Parathyroid adenoma (tissue), 2 donors: ENCODE measurements at regions not wholly inside any gene's neighbourhood (a gene's known extent, or its start where the extent isn't known, plus 50 kb on each side); places are given as distances from the start of the nearest gene placed in this dataset.

Experiments used
- H2AFZ ChIP-seq: fragments of 300-600 bp; sonication (generic); one replicate; pipeline ENCODE4 v1.7.0; 2017; ENCODE audit warnings: antibody characterized with exemption, mild to moderate bottlenecking
- H3K27ac ChIP-seq: fragments of 300-600 bp; sonication (generic); one replicate; pipeline ENCODE4 v1.7.0; 2017
- H3K27me3 ChIP-seq: fragments of 300-600 bp; sonication (generic); one replicate; pipeline ENCODE4 v1.7.0; 2017; ENCODE audit warnings: low read length; ENCODE audit not compliant: control insufficient read depth, insufficient read depth
- H3K36me3 ChIP-seq: fragments of 300-600 bp; sonication (generic); one replicate; pipeline ENCODE4 v1.7.0; 2017; ENCODE audit warnings: low read length; ENCODE audit not compliant: control insufficient read depth, insufficient read depth
- H3K4me1 ChIP-seq: fragments of 300-600 bp; sonication (generic); one replicate; pipeline ENCODE4 v1.7.0; 2017; ENCODE audit warnings: control low read depth
- H3K4me2 ChIP-seq: fragments of 300-600 bp; sonication (generic); one replicate; pipeline ENCODE4 v1.7.0; 2017; ENCODE audit warnings: low read length
- H3K4me3 ChIP-seq: fragments of 300-600 bp; sonication (generic); one replicate; pipeline ENCODE4 v1.7.0; 2017; ENCODE audit warnings: low read depth, low read length
- H3K79me2 ChIP-seq: fragments of 300-600 bp; sonication (generic); one replicate; pipeline ENCODE4 v1.7.0; 2017; ENCODE audit warnings: control low read depth
- H3K9ac ChIP-seq: fragments of 300-600 bp; sonication (generic); one replicate; pipeline ENCODE4 v1.7.0; 2017; ENCODE audit warnings: mild to moderate bottlenecking
- H3K9me3 ChIP-seq: fragments of 300-600 bp; sonication (generic); one replicate; pipeline ENCODE4 v1.7.0; 2017; ENCODE audit warnings: low read length; ENCODE audit not compliant: control insufficient read depth
- TF ChIP-seq, protein P1 (sequence below): fragments of 300-600 bp; sonication (generic); IDR thresholded peaks from one replicate; pipeline ENCODE4 v1.7.0; 2017; ENCODE audit warnings: antibody characterized with exemption, mild to moderate bottlenecking
- donor health status: primary hyperparathyroidism.

GRCh38 chr17:77036136-77036840 lies 104.5 kb upstream of the SEC14L1 start:
- no peaks in the 10 kb centered on the region for H3K36me3 ChIP-seq
- no peak overlapping the region for H3K9ac ChIP-seq
- no peak overlapping the region for H3K27ac ChIP-seq
- H3K4me3 ChIP-seq, result no peak overlapping the region
- H3K79me2 ChIP-seq, result no peaks in the 10 kb centered on the region
- TF ChIP-seq, protein P1, sequence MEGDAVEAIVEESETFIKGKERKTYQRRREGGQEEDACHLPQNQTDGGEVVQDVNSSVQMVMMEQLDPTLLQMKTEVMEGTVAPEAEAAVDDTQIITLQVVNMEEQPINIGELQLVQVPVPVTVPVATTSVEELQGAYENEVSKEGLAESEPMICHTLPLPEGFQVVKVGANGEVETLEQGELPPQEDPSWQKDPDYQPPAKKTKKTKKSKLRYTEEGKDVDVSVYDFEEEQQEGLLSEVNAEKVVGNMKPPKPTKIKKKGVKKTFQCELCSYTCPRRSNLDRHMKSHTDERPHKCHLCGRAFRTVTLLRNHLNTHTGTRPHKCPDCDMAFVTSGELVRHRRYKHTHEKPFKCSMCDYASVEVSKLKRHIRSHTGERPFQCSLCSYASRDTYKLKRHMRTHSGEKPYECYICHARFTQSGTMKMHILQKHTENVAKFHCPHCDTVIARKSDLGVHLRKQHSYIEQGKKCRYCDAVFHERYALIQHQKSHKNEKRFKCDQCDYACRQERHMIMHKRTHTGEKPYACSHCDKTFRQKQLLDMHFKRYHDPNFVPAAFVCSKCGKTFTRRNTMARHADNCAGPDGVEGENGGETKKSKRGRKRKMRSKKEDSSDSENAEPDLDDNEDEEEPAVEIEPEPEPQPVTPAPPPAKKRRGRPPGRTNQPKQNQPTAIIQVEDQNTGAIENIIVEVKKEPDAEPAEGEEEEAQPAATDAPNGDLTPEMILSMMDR, result no peak
- H3K4me2 ChIP-seq, result no peak overlapping the region
- no peaks in the 10 kb centered on the region for H3K9me3 ChIP-seq
- no peak overlapping the region for H2AFZ ChIP-seq
- H3K4me1 ChIP-seq, result no peaks in the 10 kb centered on the region
- H3K27me3 ChIP-seq, result no peaks in the 10 kb centered on the region

DNA sequence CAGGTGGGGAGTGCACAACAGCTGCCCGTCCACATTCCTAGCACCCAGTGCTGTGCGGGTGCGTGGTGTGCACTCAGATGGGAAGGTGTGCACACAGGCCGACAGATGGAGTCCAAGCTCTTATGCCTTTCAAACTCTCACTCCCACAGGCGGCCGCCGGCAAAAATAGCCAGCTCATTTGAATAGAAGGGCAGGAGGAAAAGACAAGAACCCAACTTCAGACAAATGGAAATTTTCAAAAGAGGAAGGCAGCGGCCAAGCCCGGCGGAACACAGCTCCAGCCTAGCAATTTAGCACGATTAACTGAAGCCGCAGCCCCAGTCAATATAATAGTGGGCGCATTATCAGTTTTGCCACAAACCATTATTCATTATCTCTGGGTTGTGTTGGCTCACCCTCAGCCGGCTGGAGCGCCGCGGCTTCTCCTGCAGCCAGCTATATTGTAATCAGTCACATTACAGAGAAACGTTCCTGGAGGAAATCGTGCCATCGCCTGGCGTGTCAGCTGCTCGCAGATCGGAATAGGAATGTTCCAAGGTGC lies 103.9 kb upstream of the SEC14L1 start:
- Histone ChIP-seq H3K79me2 (no peaks in the 10 kb centered on the region), H3K4me1 (no peaks in the 10 kb centered on the region), H3K4me3 (no peak overlapping the region), H3K9me3 (no peaks in the 10 kb centered on the region), H3K9ac (no peak overlapping the region), H2AFZ (no peak overlapping the region), H3K27ac (no peak overlapping the region), H3K36me3 (no peaks in the 10 kb centered on the region), H3K4me2 (no peak overlapping the region), H3K27me3 (no peaks in the 10 kb centered on the region)
- TF ChIP-seq, protein P1, result no peak

DNA sequence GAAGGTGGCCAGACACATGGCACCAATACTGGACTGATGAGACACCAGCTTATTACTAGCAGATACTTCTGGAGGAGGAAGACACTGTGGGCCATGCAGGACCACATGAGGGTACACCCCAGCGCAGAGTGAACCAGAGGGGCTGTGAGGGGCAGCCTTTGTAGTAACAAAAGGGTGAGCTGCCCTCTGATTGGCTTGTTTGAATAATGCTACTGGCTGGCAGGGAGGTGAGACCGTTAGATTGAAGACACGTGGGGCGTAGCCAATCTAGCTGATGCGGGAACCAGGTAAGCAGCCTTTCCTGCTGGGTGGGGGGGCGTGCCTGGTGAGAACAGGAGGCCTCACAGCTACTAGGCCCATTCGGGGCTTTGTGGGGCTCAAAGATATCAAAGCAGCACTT lies 102.8 kb upstream of the SEC14L1 start:
- H3K4me3 ChIP-seq, result no peak overlapping the region
- H3K4me2 ChIP-seq, result no peak overlapping the region
- H3K4me1 ChIP-seq, result no peaks in the 10 kb centered on the region
- H3K27me3 ChIP-seq, result no peaks in the 10 kb centered on the region
- no peak overlapping the region for H3K27ac ChIP-seq
- H3K9ac ChIP-seq, result no peak overlapping the region
- no peak overlapping the region for H2AFZ ChIP-seq
- H3K9me3 ChIP-seq, result no peaks in the 10 kb centered on the region
- H3K36me3 ChIP-seq, result no peaks in the 10 kb centered on the region
- no peaks in the 10 kb centered on the region for H3K79me2 ChIP-seq
- TF ChIP-seq, protein P1, result no peak

GRCh38 chr17:77038884-77039555 lies 101.7 kb upstream of the SEC14L1 start:
- no peaks in the 10 kb centered on the region for H3K79me2 ChIP-seq
- H3K4me1 ChIP-seq, result no peaks in the 10 kb centered on the region
- H3K4me3 ChIP-seq, result no peak overlapping the region
- no peak overlapping the region for H2AFZ ChIP-seq
- no peaks in the 10 kb centered on the region for H3K36me3 ChIP-seq
- TF ChIP-seq, protein P1, result no peak
- H3K4me2 ChIP-seq, result no peak overlapping the region
- no peak overlapping the region for H3K9ac ChIP-seq
- H3K27ac ChIP-seq, result no peak overlapping the region
- H3K9me3 ChIP-seq, result no peaks in the 10 kb centered on the region
- H3K27me3 ChIP-seq, result no peaks in the 10 kb centered on the region
